Keratinocyte (primary cell): ENCODE measurements at regions not wholly inside any gene's neighbourhood (a gene's known extent, or its start where the extent isn't known, plus 50 kb on each side); places are given as distances from the start of the nearest gene placed in this dataset.
"Not testable (repeated sequence)": the region's sequence is repeated elsewhere in the genome, so short reads cannot be mapped to it uniquely, and the experiment has no call there.

Experiments used
- DNase-seq: peaks from one replicate; pipeline ENCODE4 v3.0.0-alpha.2; 2011; ENCODE audit warnings: low read depth, missing footprints, low spot score
- FAIRE-seq: peaks from 2 replicates; lab custom pipeline; 2011; peaks lifted over from hg19 to GRCh38; lab: Jason Lieb, UNC
- H2AFZ ChIP-seq: 2 replicates; pipeline ENCODE4 v1.6.0; 2012; ENCODE audit warnings: low read length, control low read depth, inconsistent platforms; ENCODE audit not compliant: control insufficient read depth
- H3K27ac ChIP-seq: 2 replicates; pipeline ENCODE4 v1.5.1; 2011; ENCODE audit warnings: low read length; ENCODE audit not compliant: control insufficient read depth, insufficient read depth
- H3K27me3 ChIP-seq: 3 replicates; pipeline ENCODE4 v1.6.0; 2011; ENCODE audit warnings: low read length; ENCODE audit not compliant: control insufficient read depth, insufficient read depth; ENCODE audit errors: extremely low read depth
- H3K36me3 ChIP-seq, 2 experiments: 2 replicates in 1 of 2; 3 replicates in 1 of 2; pipeline ENCODE4 v1.5.1; 2011; ENCODE audit warnings: low read length in 2 of 2, mild to moderate bottlenecking in 1 of 2; ENCODE audit not compliant: control insufficient read depth in 2 of 2, insufficient read depth in 2 of 2; ENCODE audit errors: extremely low read depth in 1 of 2
- H3K4me1 ChIP-seq: 3 replicates; pipeline ENCODE4 v1.5.1; 2011; ENCODE audit warnings: low read length; ENCODE audit not compliant: control insufficient read depth, insufficient read depth; ENCODE audit errors: extremely low read depth
- H3K4me2 ChIP-seq: 3 replicates; pipeline ENCODE4 v1.6.0; 2011; ENCODE audit warnings: low read depth, low read length; ENCODE audit not compliant: control insufficient read depth, insufficient read depth; ENCODE audit errors: extremely low read depth
- H3K4me3 ChIP-seq, 3 experiments: fragments of 200-600 bp in 1 of 3; sonication (generic) in 1 of 3; 2 replicates in 2 of 3; 3 replicates in 1 of 3; pipeline ENCODE4 v1.5.1; 2011 to 2016; ENCODE audit warnings: low read length in 3 of 3, mild to moderate bottlenecking in 3 of 3, control low read depth in 2 of 3, inconsistent platforms in 1 of 3, low read depth in 1 of 3, mixed read lengths in 1 of 3, mixed run types in 1 of 3, moderate library complexity in 1 of 3; ENCODE audit not compliant: control insufficient read depth in 2 of 3, insufficient read depth in 2 of 3; ENCODE audit errors: extremely low read depth in 1 of 3
- H3K79me2 ChIP-seq: 2 replicates; pipeline ENCODE4 v1.6.0; 2012; ENCODE audit warnings: low read length; ENCODE audit not compliant: control insufficient read depth, insufficient read depth
- H3K9ac ChIP-seq: 3 replicates; pipeline ENCODE4 v1.6.0; 2011; ENCODE audit warnings: low read length; ENCODE audit not compliant: control insufficient read depth, insufficient read depth; ENCODE audit errors: extremely low read depth
- H3K9me1 ChIP-seq: 3 replicates; pipeline ENCODE4 v1.6.0; 2011; ENCODE audit warnings: low read length; ENCODE audit not compliant: control insufficient read depth, insufficient read depth; ENCODE audit errors: extremely low read depth
- H3K9me3 ChIP-seq: 2 replicates; pipeline ENCODE4 v1.5.1; 2012; ENCODE audit warnings: low read depth, low read length; ENCODE audit not compliant: control insufficient read depth
- H4K20me1 ChIP-seq: 3 replicates; pipeline ENCODE4 v1.6.0; 2011; ENCODE audit warnings: low read length; ENCODE audit not compliant: control insufficient read depth, insufficient read depth; ENCODE audit errors: extremely low read depth
- EZH2 ChIP-seq: IDR thresholded peaks from one replicate; pipeline ENCODE4 v1.6.1; 2012; ENCODE audit warnings: inconsistent platforms, mild to moderate bottlenecking, low read length, moderate library complexity
- dilution Hi-C: fragments of 300-500 bp; cut with MboI; formaldehyde crosslinking; loops from one replicate; pipeline ENCODE4 v1.7.0; 2020; ENCODE audit warnings: low sequenced_read_pairs; ENCODE audit not compliant: extremely low pct_ligation_motif_present
- small RNA-seq, 3 experiments: library from RNA; depleted of rRNA; stranded (forward); fragments of <200 nt; gene quantifications; one replicate each; pipeline ENCODE3, GENCODE V24; 2012; ENCODE audit warnings: low read depth in 3 of 3, low replicate concordance in 1 of 3; ENCODE audit not compliant: insufficient read length in 3 of 3
- TF ChIP-seq, protein P1 (sequence below), 3 experiments: IDR thresholded peaks in 1 of 3; conservative IDR thresholded peaks in 1 of 3; optimal IDR thresholded peaks in 1 of 3; 2 replicates in 2 of 3; 3 replicates in 1 of 3; pipeline versions ENCODE3 to v1.5.1; 2011; ENCODE audit warnings: low read length in 3 of 3, mild to moderate bottlenecking in 3 of 3, moderate library complexity in 2 of 3, control low read depth in 1 of 3, inconsistent platforms in 1 of 3; ENCODE audit not compliant: insufficient read depth in 2 of 3; ENCODE audit errors: extremely low read depth in 1 of 3

DNA sequence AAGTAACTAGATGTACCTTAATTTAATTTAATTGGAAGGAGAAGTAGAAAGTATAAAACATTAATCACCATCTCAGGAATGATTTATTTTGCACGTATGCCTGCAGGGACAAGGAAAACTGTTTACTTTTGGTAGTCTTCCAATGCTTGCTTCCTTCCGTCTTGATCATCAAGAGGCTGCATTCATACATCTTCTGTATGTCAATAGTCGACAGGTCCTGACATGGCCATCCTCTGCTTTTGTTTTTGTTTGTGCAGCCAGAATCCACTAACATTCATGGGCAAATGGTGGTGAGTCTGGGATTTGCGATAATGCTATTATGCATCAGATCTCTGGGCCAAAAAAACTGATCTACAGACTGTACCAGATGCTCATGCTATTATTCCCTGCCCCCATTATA is 56.6 kb upstream of the ZPLD1 start:
- DNase-seq, result peak; percentile 59
- TF ChIP-seq, protein P1, sequence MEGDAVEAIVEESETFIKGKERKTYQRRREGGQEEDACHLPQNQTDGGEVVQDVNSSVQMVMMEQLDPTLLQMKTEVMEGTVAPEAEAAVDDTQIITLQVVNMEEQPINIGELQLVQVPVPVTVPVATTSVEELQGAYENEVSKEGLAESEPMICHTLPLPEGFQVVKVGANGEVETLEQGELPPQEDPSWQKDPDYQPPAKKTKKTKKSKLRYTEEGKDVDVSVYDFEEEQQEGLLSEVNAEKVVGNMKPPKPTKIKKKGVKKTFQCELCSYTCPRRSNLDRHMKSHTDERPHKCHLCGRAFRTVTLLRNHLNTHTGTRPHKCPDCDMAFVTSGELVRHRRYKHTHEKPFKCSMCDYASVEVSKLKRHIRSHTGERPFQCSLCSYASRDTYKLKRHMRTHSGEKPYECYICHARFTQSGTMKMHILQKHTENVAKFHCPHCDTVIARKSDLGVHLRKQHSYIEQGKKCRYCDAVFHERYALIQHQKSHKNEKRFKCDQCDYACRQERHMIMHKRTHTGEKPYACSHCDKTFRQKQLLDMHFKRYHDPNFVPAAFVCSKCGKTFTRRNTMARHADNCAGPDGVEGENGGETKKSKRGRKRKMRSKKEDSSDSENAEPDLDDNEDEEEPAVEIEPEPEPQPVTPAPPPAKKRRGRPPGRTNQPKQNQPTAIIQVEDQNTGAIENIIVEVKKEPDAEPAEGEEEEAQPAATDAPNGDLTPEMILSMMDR (optimal IDR thresholded peaks at IDR 0.05 in 1 of 3, IDR thresholded peaks at IDR 0.05 in 1 of 3, conservative IDR thresholded peaks at IDR 0.05 in 1 of 3; ENCODE audit: extremely low read depth in 1 of 3, insufficient read depth in 2 of 3, low read length in 3 of 3), result no peak
- TF ChIP-seq EZH2, result no peak
- dilution Hi-C loops, result no loop called here
- Histone ChIP-seq H3K4me3 (peak overlapping the region in 2 of 3 experiments; percentile 13 to 22), H3K27me3 (no peaks in the 10 kb centered on the region), H4K20me1 (no peaks in the 10 kb centered on the region), H3K36me3 (no peaks in the 10 kb centered on the region), H3K4me1 (peaks cover 18% of the 10 kb centered on the region), H3K4me2 (peak overlapping the region; percentile 65), H2AFZ (peak overlapping the region; percentile 1), H3K9me1 (no peaks in the 10 kb centered on the region), H3K9ac (no peak overlapping the region), H3K9me3 (no peaks in the 10 kb centered on the region), H3K79me2 (no peaks in the 10 kb centered on the region), H3K27ac (peak overlapping the region; percentile 43)
- FAIRE-seq, result peak; percentile 96

DNA sequence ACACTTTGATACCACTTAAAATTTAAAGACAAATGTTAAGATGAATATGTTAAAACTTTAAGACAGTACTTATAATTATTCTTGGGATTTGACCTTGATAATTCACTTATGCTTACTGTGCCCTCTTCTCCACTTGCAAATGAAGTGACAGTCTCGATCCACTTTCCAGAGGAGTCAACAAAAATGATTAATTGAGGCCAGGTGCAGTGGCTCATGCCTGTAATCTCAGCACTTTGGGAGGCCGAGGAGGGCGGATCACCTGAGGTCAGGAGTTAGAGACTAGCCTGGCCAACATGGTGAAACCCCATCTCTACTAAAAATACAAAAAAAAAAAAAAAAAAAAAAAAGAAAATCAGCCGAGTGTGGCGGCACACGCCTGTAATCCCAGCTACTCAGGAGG is 52.6 kb upstream of the ZPLD1 start:
- H3K4me1 ChIP-seq, result peaks cover 18% of the 10 kb centered on the region
- H3K4me2 ChIP-seq, FAIRE-seq, H2AFZ ChIP-seq, H3K36me3 ChIP-seq, H3K9ac ChIP-seq, H3K27ac ChIP-seq, H3K27me3 ChIP-seq, dilution Hi-C loops, H3K4me3 ChIP-seq, DNase-seq, H3K79me2 ChIP-seq, H4K20me1 ChIP-seq, H3K9me1 ChIP-seq, H3K9me3 ChIP-seq: not testable (repeated sequence)

Small RNAs in the stretch of these regions (small RNA-seq; reads per million reads assigned to genes)
- gene AC106712.1 (0 reads per million in 3 experiments), gene RF00019 (0 reads per million in 3 experiments)
